ENCODE measurements at regions not wholly inside any gene's neighbourhood (a gene's known extent, or its start where the extent isn't known, plus 50 kb on each side); places are given as distances from the start of the nearest gene placed in this dataset.

- H3K9ac ChIP-seq (ENCODE audit: insufficient read depth in 1 of 2, low read length in 2 of 2) = no peak overlapping the region
- H3K27me3 ChIP-seq (ENCODE audit: control insufficient read depth in 3 of 3, insufficient read depth in 3 of 3, low read length in 2 of 3) = no peaks in the 10 kb centered on the region
- no peak overlapping the region for H3K27ac ChIP-seq (ENCODE audit: low read depth in 1 of 2, low read length in 1 of 2)
- H3K9me3 ChIP-seq (ENCODE audit: control insufficient read depth in 4 of 4, insufficient read depth in 3 of 4, low read length in 3 of 4) = peaks cover 0 to 2% (median 0%) of the 10 kb centered on the region in 4 donors
- DNase-seq (no peak), ATAC-seq (ENCODE audit: insufficient read depth, low FRiP score) (no peak)
- 84 to 90% methylated on average over 3 of the region's 3 CpGs for WGBS, 2 donors
- H3K36me3 ChIP-seq (ENCODE audit: control insufficient read depth in 4 of 4, insufficient read depth in 4 of 4, low read length in 4 of 4) = no peaks in the 10 kb centered on the region
- H3K4me3 ChIP-seq = no peak overlapping the region
- H3K4me1 ChIP-seq (ENCODE audit: control insufficient read depth in 5 of 5, insufficient read depth in 5 of 5, low read length in 5 of 5) = peaks cover 0 to 5% (median 0%) of the 10 kb centered on the region in 5 donors
- TF ChIP-seq, protein P1, sequence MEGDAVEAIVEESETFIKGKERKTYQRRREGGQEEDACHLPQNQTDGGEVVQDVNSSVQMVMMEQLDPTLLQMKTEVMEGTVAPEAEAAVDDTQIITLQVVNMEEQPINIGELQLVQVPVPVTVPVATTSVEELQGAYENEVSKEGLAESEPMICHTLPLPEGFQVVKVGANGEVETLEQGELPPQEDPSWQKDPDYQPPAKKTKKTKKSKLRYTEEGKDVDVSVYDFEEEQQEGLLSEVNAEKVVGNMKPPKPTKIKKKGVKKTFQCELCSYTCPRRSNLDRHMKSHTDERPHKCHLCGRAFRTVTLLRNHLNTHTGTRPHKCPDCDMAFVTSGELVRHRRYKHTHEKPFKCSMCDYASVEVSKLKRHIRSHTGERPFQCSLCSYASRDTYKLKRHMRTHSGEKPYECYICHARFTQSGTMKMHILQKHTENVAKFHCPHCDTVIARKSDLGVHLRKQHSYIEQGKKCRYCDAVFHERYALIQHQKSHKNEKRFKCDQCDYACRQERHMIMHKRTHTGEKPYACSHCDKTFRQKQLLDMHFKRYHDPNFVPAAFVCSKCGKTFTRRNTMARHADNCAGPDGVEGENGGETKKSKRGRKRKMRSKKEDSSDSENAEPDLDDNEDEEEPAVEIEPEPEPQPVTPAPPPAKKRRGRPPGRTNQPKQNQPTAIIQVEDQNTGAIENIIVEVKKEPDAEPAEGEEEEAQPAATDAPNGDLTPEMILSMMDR (IDR thresholded peaks at IDR 0.05; ENCODE audit: control extremely low read depth, extremely low read depth) = no peak
These were observed 67.6 kb upstream of the CNKSR3 start for GRCh38 chr6:154578004-154578559.

- TF ChIP-seq, protein P1 (IDR thresholded peaks at IDR 0.05; ENCODE audit: control extremely low read depth, extremely low read depth) = no peak
- H3K4me3 ChIP-seq = no peak overlapping the region
- H3K36me3 ChIP-seq (ENCODE audit: control insufficient read depth in 4 of 4, insufficient read depth in 4 of 4, low read length in 4 of 4) = no peaks in the 10 kb centered on the region
- ATAC-seq (ENCODE audit: insufficient read depth, low FRiP score) (no peak), DNase-seq (no peak)
- H3K9ac ChIP-seq (ENCODE audit: insufficient read depth in 1 of 2, low read length in 2 of 2) = no peak overlapping the region
- peaks cover 0 to 5% (median 0%) of the 10 kb centered on the region in 5 donors for H3K4me1 ChIP-seq (ENCODE audit: control insufficient read depth in 5 of 5, insufficient read depth in 5 of 5, low read length in 5 of 5)
- no peak overlapping the region for H3K27ac ChIP-seq (ENCODE audit: low read depth in 1 of 2, low read length in 1 of 2)
- 87 to 94% methylated on average over 2 of the region's 2 CpGs for WGBS, 2 donors
- H3K9me3 ChIP-seq (ENCODE audit: control insufficient read depth in 4 of 4, insufficient read depth in 3 of 4, low read length in 3 of 4) = peaks cover 0 to 2% (median 0%) of the 10 kb centered on the region in 4 donors
- no peaks in the 10 kb centered on the region for H3K27me3 ChIP-seq (ENCODE audit: control insufficient read depth in 3 of 3, insufficient read depth in 3 of 3, low read length in 2 of 3)
These were observed 68.6 kb upstream of the CNKSR3 start for GRCh38 chr6:154579046-154579445.

DNA sequence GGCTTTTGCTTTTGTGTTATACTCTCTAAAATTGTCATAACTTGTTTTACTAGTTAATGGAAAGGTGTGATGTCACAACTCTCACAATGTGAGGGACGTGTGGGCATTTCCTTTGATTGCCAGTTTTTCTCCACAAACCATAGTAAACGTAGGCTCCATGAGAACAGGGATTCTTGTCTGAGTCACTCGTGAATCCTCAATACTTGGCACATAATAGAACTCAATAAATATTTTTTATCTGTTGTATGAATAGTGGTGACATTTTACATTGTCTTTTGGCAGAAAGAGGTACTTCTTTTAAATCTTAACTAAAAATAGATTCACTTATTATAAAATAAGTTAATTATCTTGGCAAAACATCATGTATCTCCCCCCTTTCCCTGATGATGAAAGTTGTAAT lies 69.0 kb upstream of the CNKSR3 start:
- H3K27me3 ChIP-seq (ENCODE audit: control insufficient read depth in 3 of 3, insufficient read depth in 3 of 3, low read length in 2 of 3) = no peaks in the 10 kb centered on the region
- no peak overlapping the region for H3K4me3 ChIP-seq
- peaks cover 0 to 5% (median 0%) of the 10 kb centered on the region in 5 donors for H3K4me1 ChIP-seq (ENCODE audit: control insufficient read depth in 5 of 5, insufficient read depth in 5 of 5, low read length in 5 of 5)
- peaks cover 0 to 2% (median 0%) of the 10 kb centered on the region in 4 donors for H3K9me3 ChIP-seq (ENCODE audit: control insufficient read depth in 4 of 4, insufficient read depth in 3 of 4, low read length in 3 of 4)
- no peak overlapping the region for H3K9ac ChIP-seq (ENCODE audit: insufficient read depth in 1 of 2, low read length in 2 of 2)
- ATAC-seq (ENCODE audit: insufficient read depth, low FRiP score) = no peak
- TF ChIP-seq, protein P1 (IDR thresholded peaks at IDR 0.05; ENCODE audit: control extremely low read depth, extremely low read depth) = no peak
- 56 to 84% methylated on average over 3 of the region's 3 CpGs for WGBS, 2 donors
- DNase-seq = no peak
- H3K36me3 ChIP-seq (ENCODE audit: control insufficient read depth in 4 of 4, insufficient read depth in 4 of 4, low read length in 4 of 4) = no peaks in the 10 kb centered on the region
- H3K27ac ChIP-seq (ENCODE audit: low read depth in 1 of 2, low read length in 1 of 2) = no peak overlapping the region
